ENCODE measurements at regions not wholly inside any gene's neighbourhood (a gene's known extent, or its start where the extent isn't known, plus 50 kb on each side); places are given as distances from the start of the nearest gene placed in this dataset.
"Not testable (repeated sequence)": the region's sequence is repeated elsewhere in the genome, so short reads cannot be mapped to it uniquely, and the experiment has no call there.

- intact Hi-C loops (cut with DNase I) = no loop called here
Measured at GRCh38 chr1:98575955-98576354, 85.6 kb upstream of the SNX7 start.

GRCh38 chr1:98565951-98566350 lies 95.6 kb upstream of the SNX7 start:
- DNase-seq (ENCODE audit: low spot score) = no peak
- intact Hi-C loops (cut with DNase I) = no loop called here

More at GRCh38 chr1:98575955-98576354, 85.6 kb upstream of the SNX7 start:
- no peak for DNase-seq (ENCODE audit: low spot score)

GRCh38 chr1:98559291-98559690 lies 102.2 kb upstream of the SNX7 start:
- intact Hi-C loops (cut with DNase I) = no loop called here

DNA sequence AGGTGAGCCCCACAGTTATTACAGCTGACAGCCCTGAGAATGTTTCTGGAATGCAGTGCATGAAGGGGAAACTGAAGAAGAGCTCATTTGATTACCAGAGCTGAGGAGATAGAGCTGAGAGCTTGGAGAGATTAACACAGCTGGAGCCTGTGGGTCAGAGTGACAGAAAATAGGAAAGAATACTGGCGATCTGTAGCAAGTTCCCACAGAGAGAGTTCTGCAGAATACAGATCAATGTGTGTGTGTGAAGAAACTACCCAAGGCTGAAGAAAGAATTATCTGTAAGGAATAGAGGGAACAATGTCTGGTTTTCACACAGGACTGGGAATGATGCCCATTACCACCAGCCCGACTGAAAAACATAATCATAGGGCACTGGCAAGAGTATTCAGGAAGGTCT lies 103.6 kb upstream of the SNX7 start:
- intact Hi-C loops (cut with DNase I) = no loop called here
- no peak for DNase-seq (ENCODE audit: low spot score)

More at GRCh38 chr1:98559291-98559690, 102.2 kb upstream of the SNX7 start:
- DNase-seq (ENCODE audit: low spot score) = no peak

- intact Hi-C loops (cut with DNase I) = no loop called here
- no peak for DNase-seq (ENCODE audit: low spot score)
Measured at GRCh38 chr1:98556521-98557158, 104.9 kb upstream of the SNX7 start.

- intact Hi-C loops (cut with DNase I) = no loop called here
- no peak for DNase-seq (ENCODE audit: low spot score)
Measured at GRCh38 chr1:98555814-98556213, 105.7 kb upstream of the SNX7 start.

DNA sequence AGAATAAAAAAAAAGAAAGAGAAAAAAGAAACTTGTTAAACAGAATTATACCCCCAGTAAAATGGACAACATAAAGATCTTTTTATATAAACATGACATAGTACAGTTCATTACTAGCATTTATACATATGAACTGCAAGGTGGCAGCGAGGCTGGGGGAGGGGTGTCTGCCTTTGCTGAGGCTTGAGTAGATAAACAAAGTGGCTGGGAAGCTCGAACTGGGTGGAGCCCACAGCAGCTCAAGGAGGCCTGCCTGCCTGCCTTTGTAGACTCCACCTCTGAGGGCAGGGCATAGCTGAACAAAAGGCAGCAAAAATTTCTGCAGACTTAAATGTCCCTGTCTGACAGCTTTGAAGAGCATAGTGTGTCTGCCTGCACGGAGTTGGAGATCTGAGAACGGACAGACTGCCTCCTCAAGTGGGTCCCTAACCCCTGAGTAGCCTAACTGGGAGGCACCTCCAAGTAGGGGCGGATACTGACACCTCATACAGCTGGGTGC lies 108.9 kb upstream of the SNX7 start:
- DNase-seq (ENCODE audit: low spot score); intact Hi-C loops (cut with DNase I): not testable (repeated sequence)

GRCh38 chr1:98550076-98550475 lies 111.4 kb upstream of the SNX7 start:
- intact Hi-C loops (cut with DNase I) = no loop called here
- DNase-seq (ENCODE audit: low spot score) = no peak

GRCh38 chr1:98546319-98546718 lies 115.2 kb upstream of the SNX7 start:
- DNase-seq (ENCODE audit: low spot score) = no peak
- intact Hi-C loops (cut with DNase I) = no loop called here

DNA sequence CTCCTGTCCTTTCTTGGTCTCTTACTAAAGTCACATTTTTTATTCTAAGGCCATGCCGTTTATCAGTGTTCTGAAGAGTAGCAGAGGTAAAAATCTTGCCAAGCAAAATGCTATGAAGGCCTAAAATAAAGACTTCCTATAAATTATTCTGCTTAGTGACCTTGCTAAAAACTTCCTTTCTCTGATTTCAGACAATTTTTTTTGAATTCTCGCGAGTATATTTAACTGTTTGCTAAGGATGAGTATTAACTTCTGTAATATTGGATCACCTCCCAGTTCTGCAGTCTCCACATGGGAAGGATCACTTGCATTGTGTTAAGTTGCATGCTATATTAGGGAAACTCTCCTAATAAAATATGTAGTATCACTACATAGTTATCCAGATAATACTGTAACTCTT lies 123.4 kb upstream of the SNX7 start:
- intact Hi-C loops (cut with DNase I) = no loop called here

DNA sequence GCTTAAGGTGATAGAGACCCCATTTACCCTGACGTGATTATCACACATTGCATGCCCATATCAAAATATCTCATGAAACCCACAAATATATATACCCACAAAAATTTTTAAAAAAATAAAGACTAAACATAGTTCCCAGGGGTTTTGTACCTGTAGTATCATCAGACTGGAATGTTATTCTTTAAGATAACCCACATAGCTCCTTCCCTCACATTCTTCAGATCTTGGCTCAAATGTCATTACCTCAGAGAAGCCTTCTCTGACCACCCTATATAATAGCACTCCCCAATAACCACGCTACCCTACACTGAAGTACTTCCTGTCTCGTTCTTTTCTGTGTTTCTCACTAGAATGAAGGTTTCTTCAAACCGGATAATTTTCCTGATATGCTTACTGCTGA lies 138.3 kb upstream of the SNX7 start:
- intact Hi-C loops (cut with DNase I) = no loop called here
- DNase-seq (ENCODE audit: low spot score) = no peak

More for the DNA sequence above, 123.4 kb upstream of the SNX7 start:
- DNase-seq (ENCODE audit: low spot score) = no peak

DNA sequence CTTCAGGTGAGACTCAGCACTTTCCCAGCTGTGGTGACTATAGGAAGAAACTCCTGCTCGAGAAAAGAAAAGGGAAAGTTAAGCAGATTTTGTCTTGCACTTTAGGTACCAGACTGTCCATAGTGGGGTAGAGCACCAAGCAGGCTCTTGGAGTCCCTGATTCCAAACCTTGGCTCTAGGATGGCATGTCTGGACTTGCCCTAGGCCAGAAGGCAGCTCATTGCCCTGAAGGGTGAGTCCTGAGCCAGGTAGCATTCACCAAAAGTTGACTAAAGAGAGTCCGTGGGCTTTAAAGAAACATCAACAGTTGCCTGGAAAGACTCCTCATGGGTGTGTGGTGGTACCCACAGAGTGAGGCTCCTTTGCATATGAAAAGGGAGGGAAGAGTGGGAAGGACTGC lies 145.2 kb upstream of the SNX7 start:
- intact Hi-C loops (cut with DNase I) = no loop called here
- DNase-seq (ENCODE audit: low spot score) = no peak

GRCh38 chr1:98515744-98516143 lies 145.8 kb upstream of the SNX7 start:
- DNase-seq (ENCODE audit: low spot score) = no peak
- intact Hi-C loops (cut with DNase I) = no loop called here

GRCh38 chr1:98512216-98512615 lies 149.3 kb upstream of the SNX7 start:
- intact Hi-C loops (cut with DNase I); DNase-seq (ENCODE audit: low spot score): not testable (repeated sequence)

- DNase-seq (ENCODE audit: low spot score) = no peak
- intact Hi-C loops (cut with DNase I) = no loop called here
Measured at GRCh38 chr1:98503771-98504170, 157.8 kb upstream of the SNX7 start.

- intact Hi-C loops (cut with DNase I) = no loop called here
- no peak for DNase-seq (ENCODE audit: low spot score)
Measured at GRCh38 chr1:98502937-98503336, 158.6 kb upstream of the SNX7 start.

GRCh38 chr1:98500324-98500723 lies 161.2 kb upstream of the SNX7 start:
- intact Hi-C loops (cut with DNase I) = no loop called here
- no peak for DNase-seq (ENCODE audit: low spot score)

- intact Hi-C loops (cut with DNase I) = no loop called here
- no peak for DNase-seq (ENCODE audit: low spot score)
Measured at GRCh38 chr1:98498651-98499050, 162.9 kb upstream of the SNX7 start.

- DNase-seq (ENCODE audit: low spot score) = no peak
- intact Hi-C loops (cut with DNase I) = no loop called here
Measured at GRCh38 chr1:98497497-98497896, 164.0 kb upstream of the SNX7 start.

DNA sequence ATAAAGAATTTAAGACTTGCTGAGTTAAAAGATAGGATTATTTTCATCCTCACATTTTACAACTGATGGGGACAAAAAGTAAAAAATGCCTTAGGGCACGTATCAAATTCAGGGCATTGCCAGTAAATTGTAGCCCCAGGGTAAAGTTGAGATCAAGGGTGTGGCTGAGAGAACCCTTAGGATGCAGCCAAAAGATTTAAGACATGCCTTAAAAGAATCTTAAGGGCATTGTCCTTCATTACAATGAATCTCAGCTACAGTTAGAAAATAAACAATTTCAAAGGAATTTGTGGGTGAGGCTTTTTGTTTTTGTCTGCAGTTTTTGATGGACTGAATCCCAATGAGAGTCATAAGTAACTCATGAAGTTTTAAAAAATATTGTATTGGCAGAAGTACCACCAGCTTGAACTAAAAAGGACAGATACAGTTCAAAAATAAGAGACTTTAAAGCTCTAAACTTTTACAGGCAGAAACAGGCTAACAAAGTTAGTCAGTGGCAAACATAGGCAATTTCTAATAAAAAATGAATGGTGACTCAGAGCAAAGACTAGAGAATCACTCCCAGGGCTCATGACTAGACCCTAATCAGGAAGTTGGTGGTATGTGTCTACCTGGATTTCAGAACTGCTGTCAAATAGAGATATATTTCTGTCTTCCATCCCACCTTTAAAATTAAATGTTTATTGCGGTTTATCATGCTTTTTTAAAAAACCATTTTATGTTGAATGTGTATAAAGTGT lies 165.1 kb upstream of the SNX7 start:
- intact Hi-C loops (cut with DNase I) = no loop called here
- DNase-seq (ENCODE audit: low spot score) = no peak

DNA sequence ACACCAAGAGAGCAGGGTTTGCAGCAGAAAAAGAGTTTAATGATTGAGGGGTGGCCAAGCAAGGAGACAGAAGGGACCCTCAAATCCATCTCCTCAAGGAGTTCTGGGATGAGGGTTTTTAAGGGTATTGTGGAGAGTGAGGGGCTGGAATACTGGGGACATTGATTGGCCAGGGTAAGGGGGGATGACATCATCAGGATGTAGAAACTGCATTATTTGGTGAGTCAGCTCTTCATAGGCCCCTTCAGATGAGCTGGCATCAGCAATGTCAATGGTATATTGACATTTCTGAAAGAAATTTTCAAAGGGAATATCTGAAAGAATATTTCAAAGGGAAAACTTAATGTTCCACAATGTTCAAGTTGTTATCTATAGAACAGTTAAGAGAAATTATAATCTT lies 168.1 kb upstream of the SNX7 start:
- intact Hi-C loops (cut with DNase I) = no loop called here
- no peak for DNase-seq (ENCODE audit: low spot score)

Data from cardiac septum (tissue), 1 donor.